B cell (primary cell): ENCODE measurements at regions not wholly inside any gene's neighbourhood (a gene's known extent, or its start where the extent isn't known, plus 50 kb on each side); places are given as distances from the start of the nearest gene placed in this dataset.

Experiments used
- CTCF ChIP-seq: fragments of 200-600 bp; IDR thresholded peaks from one replicate; pipeline ENCODE4 v1.8.0; 2022; ENCODE audit warnings: antibody characterized with exemption, mild to moderate bottlenecking
- EZH2 ChIP-seq: IDR thresholded peaks from 2 replicates; pipeline ENCODE4 v1.6.1; 2012; ENCODE audit warnings: borderline replicate concordance, low read depth, mild to moderate bottlenecking, moderate library complexity, low read length; ENCODE audit not compliant: insufficient read depth, poor library complexity, severe bottlenecking

DNA sequence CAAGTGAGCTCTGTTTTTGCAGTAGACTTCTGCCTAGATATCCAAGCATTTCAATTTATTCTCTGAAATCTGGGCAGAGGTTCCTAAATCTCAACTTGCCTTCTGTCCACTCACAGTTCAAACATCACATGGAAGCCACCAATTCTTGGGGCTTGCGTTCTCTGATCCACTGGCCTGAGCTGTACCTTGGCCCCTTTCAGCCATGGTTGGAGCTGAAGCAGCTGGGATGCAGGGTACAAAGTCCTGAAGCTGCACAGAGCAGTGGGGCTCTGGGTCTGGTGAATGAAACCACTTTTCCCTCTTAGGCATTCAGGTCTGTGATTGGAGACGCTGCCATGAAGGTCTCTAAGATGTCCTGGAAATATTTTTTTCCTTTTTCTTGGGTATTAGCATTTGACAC lies 137.6 kb upstream of the KDM5D start:
- no peak for TF ChIP-seq CTCF
- no peak for TF ChIP-seq EZH2
